Thyroid gland (tissue), 4 donors: ENCODE measurements at regions not wholly inside any gene's neighbourhood (a gene's known extent, or its start where the extent isn't known, plus 50 kb on each side); places are given as distances from the start of the nearest gene placed in this dataset.

ENCODE experiments used
- DNase-seq, 2 donors: peaks; one replicate each; pipeline ENCODE4 v3.0.0-alpha.2; 2019
- H3K27ac ChIP-seq, 3 donors: fragments of 200-600 bp; sonication (generic); 1 replicate in 2 of 3; 2 replicates in 1 of 3; pipeline ENCODE4 v1.5.1; 2016 to 2019; ENCODE audit warnings: mild to moderate bottlenecking in 1 of 3, moderate library complexity in 1 of 3
- H3K27me3 ChIP-seq: fragments of 200-600 bp; sonication (generic); one replicate; pipeline ENCODE4 v1.5.1; 2019
- H3K36me3 ChIP-seq, 2 donors: fragments of 200-600 bp; sonication (generic); one replicate each; pipeline ENCODE4 v1.5.1; 2016 to 2019
- H3K4me1 ChIP-seq, 2 donors: fragments of 200-600 bp; sonication (generic); one replicate each; pipeline ENCODE4 v1.5.1; 2017 to 2019
- H3K4me3 ChIP-seq, 3 donors: fragments of 200-600 bp; sonication (generic); replicated peaks in 1 of 3; 1 replicate in 2 of 3; 2 replicates in 1 of 3; pipeline ENCODE4 v1.5.1; 2016; ENCODE audit warnings: mild to moderate bottlenecking in 1 of 3
- H3K9me3 ChIP-seq: fragments of 200-600 bp; sonication (generic); one replicate; pipeline ENCODE4 v1.5.1; 2017
- CTCF ChIP-seq, 6 experiments: fragments of 200-600 bp in 3 of 6; fragments of 450-650 bp in 3 of 6; sonication (generic) in 3 of 6; IDR thresholded peaks; one replicate each; pipeline ENCODE4 v1.5.1; 2016 to 2019; ENCODE audit warnings: antibody characterized with exemption in 6 of 6, mild to moderate bottlenecking in 2 of 6, inconsistent platforms in 1 of 6, moderate library complexity in 1 of 6
- POLR2A ChIP-seq, 2 donors: fragments of 450-650 bp; IDR thresholded peaks; one replicate each; pipeline ENCODE4 v1.6.1; 2017; ENCODE audit warnings: antibody characterized with exemption in 2 of 2, mild to moderate bottlenecking in 2 of 2, moderate library complexity in 1 of 2
- WGBS, 2 donors: methylation state at CpG; one replicate each; pipeline ENCODE4 v1.1.5; 2017; 5-methylcytosine and 5-hydroxymethylcytosine counted together
- intact Hi-C: fragments of 100-400 bp; cut with DNase I; formaldehyde crosslinking; loops from one replicate; pipeline ENCODE4 v1.15.1; 2023

DNA sequence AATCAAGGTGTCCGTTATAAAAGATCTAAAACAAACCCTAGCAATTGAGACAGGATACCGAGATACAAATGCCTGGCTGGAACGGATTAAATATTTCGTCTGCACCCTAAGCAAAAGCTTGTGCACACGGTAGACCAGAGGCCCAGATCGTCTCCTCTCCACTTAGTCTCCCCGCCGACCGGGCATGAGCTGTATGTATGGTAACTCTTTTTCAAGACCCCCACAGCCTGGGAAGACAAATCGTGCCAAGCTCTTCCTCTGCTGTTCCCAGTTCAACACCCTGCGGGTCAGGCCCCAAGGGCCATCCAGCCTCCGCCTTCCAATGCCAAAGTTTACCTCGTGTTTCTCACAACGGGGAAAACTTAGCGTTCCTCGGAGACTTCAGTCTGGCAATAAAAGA, 285.7 kb upstream of the GALNT17 start:
- H3K4me3 ChIP-seq = no peak overlapping the region
- H3K27me3 ChIP-seq = no peaks in the 10 kb centered on the region
- no peaks in the 10 kb centered on the region for H3K36me3 ChIP-seq
- no peak for DNase-seq
- no peaks in the 10 kb centered on the region for H3K9me3 ChIP-seq
- intact Hi-C loops = no loop called here
- TF ChIP-seq POLR2A (IDR thresholded peaks at IDR 0.05) = no peak
- TF ChIP-seq CTCF (IDR thresholded peaks at IDR 0.05) = no peak
- no peaks in the 10 kb centered on the region for H3K4me1 ChIP-seq
- 90 to 91% methylated on average over 16 of the region's 16 CpGs for WGBS, 2 donors
- no peak overlapping the region for H3K27ac ChIP-seq

- Histone ChIP-seq H3K9me3 (no peaks in the 10 kb centered on the region), H3K27ac (no peak overlapping the region), H3K27me3 (no peaks in the 10 kb centered on the region), H3K4me1 (no peaks in the 10 kb centered on the region), H3K4me3 (no peak overlapping the region), H3K36me3 (no peaks in the 10 kb centered on the region)
- no peak for DNase-seq
- intact Hi-C loops = no loop called here
- 91 to 97% methylated on average over 3 of the region's 3 CpGs for WGBS, 2 donors
- TF ChIP-seq CTCF (IDR thresholded peaks at IDR 0.05) = no peak
- no peak for TF ChIP-seq POLR2A (IDR thresholded peaks at IDR 0.05)
Observed at GRCh38 chr7:70849580-70850235, 282.2 kb upstream of the GALNT17 start.

GRCh38 chr7:70855373-70855772, 276.6 kb upstream of the GALNT17 start:
- H3K9me3 ChIP-seq = no peaks in the 10 kb centered on the region
- H3K36me3 ChIP-seq = no peaks in the 10 kb centered on the region
- H3K27me3 ChIP-seq = no peaks in the 10 kb centered on the region
- no peak overlapping the region for H3K4me3 ChIP-seq
- no peak for DNase-seq
- TF ChIP-seq CTCF (IDR thresholded peaks at IDR 0.05) (no peak), POLR2A (IDR thresholded peaks at IDR 0.05) (no peak)
- WGBS, 2 donors = 86 to 90% methylated on average over 1 of the region's 1 CpG
- H3K27ac ChIP-seq = no peak overlapping the region
- H3K4me1 ChIP-seq = no peaks in the 10 kb centered on the region
- intact Hi-C loops = loop anchor here (5.0 kb wide), 1 partner anchor 877 kb away; no protein-coding TSS in a partner anchor

- WGBS, 2 donors = 17 to 23% methylated on average over 4 of the region's 4 CpGs
- Histone ChIP-seq H3K9me3 (no peaks in the 10 kb centered on the region), H3K36me3 (no peaks in the 10 kb centered on the region), H3K27ac (no peak overlapping the region), H3K4me3 (no peak overlapping the region), H3K4me1 (no peaks in the 10 kb centered on the region), H3K27me3 (no peaks in the 10 kb centered on the region)
- intact Hi-C loops = loop anchor here (5.0 kb wide), 1 partner anchor 875 kb away; no protein-coding TSS in a partner anchor
- peak; percentile 53 to 99 (median 81) for TF ChIP-seq CTCF (IDR thresholded peaks at IDR 0.05)
- TF ChIP-seq POLR2A (IDR thresholded peaks at IDR 0.05) = no peak
- DNase-seq = peak; percentile 72 to 83
Observed at GRCh38 chr7:70856901-70857630, 274.9 kb upstream of the GALNT17 start.
